PC-3 (cell line): ENCODE measurements at regions not wholly inside any gene's neighbourhood (a gene's known extent, or its start where the extent isn't known, plus 50 kb on each side); places are given as distances from the start of the nearest gene placed in this dataset.
"Not testable (repeated sequence)": the region's sequence is repeated elsewhere in the genome, so short reads cannot be mapped to it uniquely, and the experiment has no call there.

Source experiments
- ATAC-seq: fragments of 200-7000 bp; cut with Tn5 transposase; 2 replicates; pipeline ENCODE4 v1.9.1; 2020; ENCODE audit warnings: mild to moderate bottlenecking, moderate library complexity
- BruUV-seq: library from RNA; stranded (reverse); fragments of 400-500 nt; replicated peaks from 2 replicates; lab custom pipeline; 2021; lab: Mats Ljungman, UMichigan
- CTCF ChIA-PET: fragments of 300-600 bp; sonication (Branson Sonifier 250); formaldehyde crosslinking; loops from one replicate; lab custom pipeline; 2022; ENCODE audit warnings: antibody characterized with exemption; lab: Charles Lee
- POLR2A ChIA-PET: fragments of 300-600 bp; sonication (Branson Sonifier 250); formaldehyde crosslinking; loops from one replicate; lab custom pipeline; 2022; ENCODE audit warnings: antibody characterized with exemption; ENCODE audit not compliant: unreplicated experiment; lab: Charles Lee
- DNase-seq: peaks from one replicate; pipeline ENCODE4 v3.0.0-alpha.2; 2015
- H2AFZ ChIP-seq: fragments of 300-600 bp; sonication (generic); 2 replicates; pipeline ENCODE4 v1.6.0; 2016; ENCODE audit warnings: antibody characterized with exemption, low read length
- H3F3A ChIP-seq: fragments of 300-600 bp; sonication (generic); one replicate; pipeline ENCODE4 v1.6.0; 2017; ENCODE audit warnings: antibody characterized with exemption, low read length, control low read depth, mild to moderate bottlenecking; ENCODE audit not compliant: unreplicated experiment
- H3K27ac ChIP-seq: fragments of 300-600 bp; sonication (generic); 2 replicates; pipeline ENCODE4 v1.5.1; 2016; ENCODE audit warnings: mild to moderate bottlenecking, low read length
- H3K27me3 ChIP-seq: fragments of 300-600 bp; sonication (generic); 2 replicates; pipeline ENCODE4 v1.6.1; 2016; ENCODE audit warnings: low read length, mixed read lengths
- H3K36me3 ChIP-seq: fragments of 300-600 bp; sonication (generic); 2 replicates; pipeline ENCODE4 v1.6.1; 2016; ENCODE audit warnings: low read depth, mixed run types, low read length, mixed read lengths
- H3K4me1 ChIP-seq: fragments of 300-600 bp; sonication (generic); 2 replicates; pipeline ENCODE4 v1.5.1; 2016; ENCODE audit warnings: low read length; ENCODE audit not compliant: insufficient read depth
- H3K4me2 ChIP-seq: fragments of 300-600 bp; sonication (generic); 2 replicates; pipeline ENCODE4 v1.6.0; 2016; ENCODE audit warnings: low read length
- H3K4me3 ChIP-seq: fragments of 300-600 bp; sonication (generic); 2 replicates; pipeline ENCODE4 v1.5.1; 2016; ENCODE audit warnings: mild to moderate bottlenecking, low read length, mixed read lengths
- H3K79me2 ChIP-seq: fragments of 300-600 bp; sonication (generic); 2 replicates; pipeline ENCODE4 v1.6.1; 2017; ENCODE audit warnings: low read length, mixed read lengths
- H3K9ac ChIP-seq: fragments of 300-600 bp; sonication (generic); 2 replicates; pipeline ENCODE4 v1.6.0; 2016; ENCODE audit warnings: mild to moderate bottlenecking, low read length
- H3K9me2 ChIP-seq: fragments of 300-600 bp; sonication (generic); replicated peaks from 2 replicates; pipeline ENCODE4 v1.6.1; 2016; ENCODE audit warnings: mixed run types, low read length, mixed read lengths
- H3K9me3 ChIP-seq: fragments of 300-600 bp; sonication (generic); 2 replicates; pipeline ENCODE4 v1.6.1; 2016; ENCODE audit warnings: low read length, mixed read lengths
- H4K20me1 ChIP-seq: fragments of 300-600 bp; sonication (generic); 2 replicates; pipeline ENCODE4 v1.6.1; 2016; ENCODE audit warnings: low read length, mixed read lengths
- CTCF ChIP-seq: fragments of 300-600 bp; sonication (generic); conservative IDR thresholded peaks from 2 replicates; pipeline ENCODE4 v1.5.1; 2017; ENCODE audit warnings: antibody characterized with exemption, low read depth, mild to moderate bottlenecking, low read length
- EZH2 ChIP-seq: fragments of 300-600 bp; sonication (generic); IDR thresholded peaks from one replicate; pipeline ENCODE4 v1.6.1; 2017; ENCODE audit warnings: antibody characterized with exemption, mild to moderate bottlenecking, low read length; ENCODE audit not compliant: unreplicated experiment
- EZH2phosphoT487 ChIP-seq: fragments of 300-600 bp; sonication (generic); IDR thresholded peaks from 2 replicates; pipeline ENCODE4 v1.6.1; 2018; ENCODE audit warnings: mild to moderate bottlenecking, antibody characterized with exemption, low read length, borderline replicate concordance
- intact Hi-C: fragments of 100-400 bp; cut with micrococcal nuclease; formaldehyde crosslinking; loops from 2 replicates; pipeline ENCODE4 v1.9.0; 2023

GRCh38 chr21:20469361-20469760 is 528.8 kb upstream of the NCAM2 start:
- no peaks in the 10 kb centered on the region for H3K79me2 ChIP-seq
- no peak for ATAC-seq
- intact Hi-C loops, result no loop called here

GRCh38 chr21:20486303-20486702 is 511.9 kb upstream of the NCAM2 start:
- Histone ChIP-seq H3K27ac (no peak overlapping the region), H3K9me2 (no peaks in the 10 kb centered on the region), H3K4me1 (no peaks in the 10 kb centered on the region), H3K27me3 (no peaks in the 10 kb centered on the region), H2AFZ (no peak overlapping the region), H3F3A (no peaks in the 10 kb centered on the region), H3K36me3 (no peaks in the 10 kb centered on the region), H3K4me3 (no peak overlapping the region), H3K79me2 (no peaks in the 10 kb centered on the region), H3K9ac (no peak overlapping the region), H4K20me1 (no peaks in the 10 kb centered on the region), H3K4me2 (no peak overlapping the region), H3K9me3 (no peaks in the 10 kb centered on the region)
- no peak for TF ChIP-seq CTCF
- no peak for TF ChIP-seq EZH2phosphoT487
- no peak for TF ChIP-seq EZH2
- ATAC-seq (no peak), DNase-seq (no peak)
- POLR2A ChIA-PET, result no interaction called here
- intact Hi-C loops, result loop anchor here (10.0 kb wide), 1 partner anchor 388 kb away; no protein-coding TSS in a partner anchor
- CTCF ChIA-PET, result no interaction called here
- no TSS peak for BruUV-seq

More at GRCh38 chr21:20469361-20469760, 528.8 kb upstream of the NCAM2 start:
- BruUV-seq, result no TSS peak
- no peak for DNase-seq
- Histone ChIP-seq H3K4me1 (no peaks in the 10 kb centered on the region), H3F3A (no peaks in the 10 kb centered on the region), H3K9me3 (no peaks in the 10 kb centered on the region), H3K27me3 (no peaks in the 10 kb centered on the region), H3K36me3 (no peaks in the 10 kb centered on the region), H3K4me2 (no peak overlapping the region), H3K9me2 (no peaks in the 10 kb centered on the region), H3K27ac (no peak overlapping the region), H3K9ac (no peak overlapping the region), H4K20me1 (no peaks in the 10 kb centered on the region), H3K4me3 (no peak overlapping the region), H2AFZ (no peak overlapping the region)
- CTCF ChIA-PET, result no interaction called here
- POLR2A ChIA-PET, result no interaction called here
- TF ChIP-seq CTCF, result no peak
- no peak for TF ChIP-seq EZH2phosphoT487
- TF ChIP-seq EZH2, result no peak

- BruUV-seq, H3K9me2 ChIP-seq, H3K36me3 ChIP-seq, H4K20me1 ChIP-seq, H3K4me1 ChIP-seq, H3K79me2 ChIP-seq, H3F3A ChIP-seq, intact Hi-C loops, H3K9me3 ChIP-seq, ATAC-seq, CTCF ChIA-PET, H3K4me3 ChIP-seq, POLR2A ChIA-PET, H3K27me3 ChIP-seq, H3K4me2 ChIP-seq, H3K27ac ChIP-seq, H2AFZ ChIP-seq, H3K9ac ChIP-seq, DNase-seq: not testable (repeated sequence)
Observed at GRCh38 chr21:20502915-20503314, 495.3 kb upstream of the NCAM2 start.
